HG03575 (cell line): ENCODE measurements at regions not wholly inside any gene's neighbourhood (a gene's known extent, or its start where the extent isn't known, plus 50 kb on each side); places are given as distances from the start of the nearest gene placed in this dataset.

Source experiments
- ATAC-seq: cut with Tn5 transposase; IDR thresholded peaks from one replicate; pipeline ENCODE4 v1.9.1; 2021; ENCODE audit not compliant: unreplicated experiment, insufficient number of reproducible peaks, low FRiP score; ENCODE audit errors: extremely low read depth

GRCh38 chr3:41033956-41034519 lies 165.3 kb upstream of the CTNNB1 start:
- no peak for ATAC-seq

- ATAC-seq: no peak
Measured at GRCh38 chr3:41035456-41036022, 163.8 kb upstream of the CTNNB1 start.

- no peak for ATAC-seq
Measured at GRCh38 chr3:41037651-41038334, 161.5 kb upstream of the CTNNB1 start.

- no peak for ATAC-seq
Measured at GRCh38 chr3:41040256-41040655, 159.0 kb upstream of the CTNNB1 start.

- ATAC-seq: no peak
Measured at GRCh38 chr3:41041462-41041861, 157.8 kb upstream of the CTNNB1 start.

- no peak for ATAC-seq
Measured at GRCh38 chr3:41041899-41042298, 157.4 kb upstream of the CTNNB1 start.

GRCh38 chr3:41044523-41044922 lies 154.8 kb upstream of the CTNNB1 start:
- no peak for ATAC-seq

- ATAC-seq: no peak
Measured at GRCh38 chr3:41045491-41045890, 153.8 kb upstream of the CTNNB1 start.

GRCh38 chr3:41050144-41050543 lies 149.2 kb upstream of the CTNNB1 start:
- no peak for ATAC-seq

- ATAC-seq: no peak
Measured at GRCh38 chr3:41053220-41053619, 146.1 kb upstream of the CTNNB1 start.

GRCh38 chr3:41060106-41060505 lies 139.2 kb upstream of the CTNNB1 start:
- ATAC-seq: no peak

- ATAC-seq: no peak
Measured at GRCh38 chr3:41064070-41064469, 135.2 kb upstream of the CTNNB1 start.

GRCh38 chr3:41064526-41064925 lies 134.8 kb upstream of the CTNNB1 start:
- ATAC-seq: no peak

- no peak for ATAC-seq
Measured at GRCh38 chr3:41065340-41065739, 134.0 kb upstream of the CTNNB1 start.

GRCh38 chr3:41073190-41073589 lies 126.1 kb upstream of the CTNNB1 start:
- no peak for ATAC-seq

GRCh38 chr3:41075975-41076374 lies 123.3 kb upstream of the CTNNB1 start:
- ATAC-seq: no peak

- no peak for ATAC-seq
Measured at GRCh38 chr3:41076399-41076798, 122.9 kb upstream of the CTNNB1 start.

GRCh38 chr3:41080141-41080540 lies 119.2 kb upstream of the CTNNB1 start:
- no peak for ATAC-seq

GRCh38 chr3:41088882-41089281 lies 110.4 kb upstream of the CTNNB1 start:
- no peak for ATAC-seq

GRCh38 chr3:41089566-41089965 lies 109.7 kb upstream of the CTNNB1 start:
- ATAC-seq: no peak

GRCh38 chr3:41092844-41093243 lies 106.5 kb upstream of the CTNNB1 start:
- no peak for ATAC-seq
